NCI-H2196 (cell line): ENCODE measurements at regions not wholly inside any gene's neighbourhood (a gene's known extent, or its start where the extent isn't known, plus 50 kb on each side); places are given as distances from the start of the nearest gene placed in this dataset.
A peak's percentile ranks its signal among the peaks of the same experiment; 100 is the strongest.

Experiments
- DNase-seq: peaks from one replicate; lab custom pipeline; 2025; ENCODE audit not compliant: unreplicated experiment; lab: John Stamatoyannopoulos, UW

DNA sequence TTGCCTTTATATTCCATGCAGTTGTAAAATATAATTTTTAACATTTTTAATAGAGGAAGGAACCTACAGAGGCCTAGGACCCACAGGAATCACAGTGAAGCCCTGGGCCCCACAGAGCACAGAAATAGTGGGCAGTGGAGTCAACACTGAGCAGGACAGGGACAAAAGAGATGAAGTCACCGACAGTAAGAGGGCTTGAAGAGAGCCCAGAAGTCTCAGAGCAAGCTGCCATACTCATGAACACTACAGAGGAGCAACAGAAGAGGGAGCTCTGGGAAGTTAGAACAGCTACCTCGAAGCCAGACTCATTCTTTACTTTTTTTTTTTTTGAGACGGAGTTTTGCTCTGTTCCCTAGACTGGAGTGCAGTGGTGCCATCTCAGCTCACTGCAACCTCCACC lies 149.3 kb upstream of the TENM3 start:
- DNase-seq = no peak

DNA sequence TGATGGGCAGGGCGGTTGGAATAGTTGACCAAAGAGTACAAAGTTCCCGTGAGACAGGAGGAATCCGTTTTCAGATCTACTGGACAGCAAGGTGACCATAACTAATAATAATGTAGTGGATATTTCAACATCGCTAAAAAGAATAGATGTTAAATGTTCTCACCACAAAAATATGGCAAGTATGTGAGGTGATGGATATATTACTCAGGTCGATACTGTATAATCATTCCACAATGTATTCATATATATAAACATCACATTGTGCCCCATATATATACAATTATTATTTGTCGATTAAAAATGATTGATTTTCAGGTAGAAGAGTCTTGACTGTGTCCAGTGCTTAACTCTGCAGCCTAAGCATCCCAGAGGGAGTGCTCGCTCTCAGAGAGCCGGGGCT lies 141.6 kb upstream of the TENM3 start:
- no peak for DNase-seq

- no peak for DNase-seq
These were observed 140.6 kb upstream of the TENM3 start for GRCh38 chr4:182102576-182102975.

DNA sequence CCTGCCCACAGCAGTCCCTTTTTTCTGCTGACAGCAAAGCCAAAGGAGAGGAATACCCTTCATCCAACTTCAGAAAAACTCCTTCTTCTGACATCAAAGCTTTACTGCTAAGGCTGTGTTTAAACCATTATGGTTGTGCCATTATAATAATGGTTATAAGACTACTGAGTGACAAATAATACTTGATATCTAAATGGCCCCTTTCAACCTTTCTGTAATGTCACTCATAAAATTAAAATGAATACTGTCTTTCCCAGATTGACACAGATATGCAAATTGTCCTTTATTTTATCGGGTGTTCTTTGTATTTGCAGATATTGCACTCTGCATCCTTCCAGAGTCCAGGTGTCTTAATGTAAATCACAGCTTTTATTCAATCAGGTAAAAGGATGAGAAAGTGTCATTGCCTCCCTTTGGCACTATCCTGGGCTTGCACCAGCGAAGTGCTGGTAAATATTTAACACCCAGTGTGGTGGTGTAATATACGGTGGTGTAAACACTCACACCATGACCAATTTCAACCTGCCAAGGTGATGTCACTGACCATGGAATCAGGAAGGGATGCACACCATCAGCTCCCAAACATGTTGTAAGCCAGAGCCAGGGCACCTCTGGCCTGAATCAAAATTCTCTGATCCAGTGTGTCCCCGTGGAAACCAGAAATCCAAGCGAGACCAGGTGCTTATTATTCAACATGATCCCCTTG lies 139.4 kb upstream of the TENM3 start:
- DNase-seq = no peak

DNA sequence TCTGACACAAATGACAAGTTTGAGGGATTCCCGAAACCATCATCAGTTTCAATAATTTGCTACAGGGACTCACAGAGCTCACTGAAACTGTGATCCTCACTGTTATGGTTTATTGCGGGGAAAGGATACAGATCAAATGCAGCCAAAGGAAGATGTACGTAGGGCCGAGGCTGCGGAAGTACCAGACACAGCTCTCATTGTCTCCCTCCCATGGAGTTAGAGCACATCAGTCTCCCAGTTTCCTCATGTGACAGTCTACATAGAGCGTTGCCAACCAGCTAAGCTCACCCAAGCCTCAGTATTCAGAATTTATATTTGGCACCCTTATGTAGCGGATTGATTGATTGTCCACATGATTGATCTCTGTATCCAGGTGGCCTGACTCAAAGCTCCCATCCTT lies 137.8 kb upstream of the TENM3 start:
- no peak for DNase-seq

GRCh38 chr4:182107931-182108330 lies 135.3 kb upstream of the TENM3 start:
- no peak for DNase-seq

GRCh38 chr4:182111586-182111985 lies 131.6 kb upstream of the TENM3 start:
- no peak for DNase-seq

DNA sequence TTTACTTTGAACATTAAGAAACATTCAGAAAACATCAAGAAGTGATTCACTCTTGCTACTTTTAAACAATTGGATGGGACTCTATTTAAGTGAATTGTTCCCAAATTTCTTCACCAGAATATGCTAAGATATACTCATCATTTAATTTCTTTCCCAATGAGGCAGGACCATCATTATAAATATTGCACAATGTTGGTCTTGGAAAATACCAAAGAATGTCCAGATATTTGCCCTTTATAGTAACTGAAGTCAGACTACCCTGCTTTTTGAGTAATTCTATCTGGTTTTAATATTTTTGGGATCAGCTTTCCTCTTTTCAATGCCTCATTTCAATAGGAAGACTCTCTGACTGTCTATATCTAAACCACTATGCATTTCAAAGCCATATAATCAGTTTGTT lies 129.4 kb upstream of the TENM3 start:
- DNase-seq = no peak

DNA sequence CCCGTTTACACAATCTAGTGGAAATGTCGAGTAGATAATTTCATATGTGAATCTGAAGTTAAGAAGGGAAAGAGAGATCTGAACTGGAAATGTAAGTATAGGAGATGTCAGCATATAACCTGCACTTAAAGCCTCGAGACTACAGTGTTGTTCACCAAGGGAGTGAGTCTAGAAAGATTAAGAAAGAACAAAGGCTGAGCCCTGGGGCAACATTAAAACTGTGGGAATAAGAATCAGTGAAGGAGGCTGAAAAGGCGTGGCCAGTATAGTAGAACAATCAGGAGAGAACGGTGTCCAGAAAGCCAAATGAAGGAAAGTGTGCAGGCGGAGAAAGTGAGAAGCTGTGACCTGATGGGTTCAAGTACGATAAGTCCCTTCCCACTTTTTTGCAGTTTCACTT lies 118.8 kb upstream of the TENM3 start:
- DNase-seq = no peak

DNA sequence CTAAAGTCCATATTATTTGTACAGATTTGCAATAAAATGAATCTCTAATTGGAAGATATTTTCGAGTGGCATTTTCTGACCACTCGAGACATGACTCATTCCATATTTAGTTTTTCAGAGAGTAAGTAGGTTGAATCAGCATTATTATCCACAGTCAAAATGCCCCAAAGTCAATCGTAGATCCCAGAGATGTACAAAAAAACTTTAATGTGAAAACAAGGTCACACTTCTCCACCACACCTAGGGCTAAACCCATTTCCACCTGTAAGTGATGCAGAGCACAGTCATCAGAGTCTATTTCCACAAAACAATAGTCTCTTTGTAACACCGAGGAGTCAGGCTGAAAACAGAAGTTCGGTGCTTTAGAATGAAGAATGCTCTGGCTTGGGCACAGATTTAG lies 117.1 kb upstream of the TENM3 start:
- DNase-seq = no peak

GRCh38 chr4:182126603-182127002 lies 116.6 kb upstream of the TENM3 start:
- DNase-seq = no peak

DNA sequence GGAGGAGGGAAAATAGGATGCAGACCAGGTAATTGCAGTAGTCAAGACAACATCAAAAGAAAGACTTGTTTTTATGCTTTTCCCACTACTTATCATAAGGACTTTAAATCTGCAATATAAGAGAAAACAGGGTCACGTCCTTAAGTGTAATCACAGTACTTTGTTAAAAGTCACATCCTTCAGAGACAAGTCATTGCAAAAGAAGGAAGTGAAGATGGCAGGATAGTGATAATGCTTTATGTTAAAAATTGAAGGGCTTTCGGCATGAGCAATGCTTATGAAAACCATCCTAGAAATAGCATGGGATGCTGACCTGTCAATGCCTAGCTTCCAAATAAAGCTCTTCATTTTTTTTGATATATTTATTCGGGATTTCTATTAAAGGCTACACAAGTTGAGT lies 110.2 kb upstream of the TENM3 start:
- DNase-seq = no peak

GRCh38 chr4:182134261-182134660 lies 108.9 kb upstream of the TENM3 start:
- no peak for DNase-seq

- DNase-seq = no peak
These were observed 107.0 kb upstream of the TENM3 start for GRCh38 chr4:182136201-182136600.

DNA sequence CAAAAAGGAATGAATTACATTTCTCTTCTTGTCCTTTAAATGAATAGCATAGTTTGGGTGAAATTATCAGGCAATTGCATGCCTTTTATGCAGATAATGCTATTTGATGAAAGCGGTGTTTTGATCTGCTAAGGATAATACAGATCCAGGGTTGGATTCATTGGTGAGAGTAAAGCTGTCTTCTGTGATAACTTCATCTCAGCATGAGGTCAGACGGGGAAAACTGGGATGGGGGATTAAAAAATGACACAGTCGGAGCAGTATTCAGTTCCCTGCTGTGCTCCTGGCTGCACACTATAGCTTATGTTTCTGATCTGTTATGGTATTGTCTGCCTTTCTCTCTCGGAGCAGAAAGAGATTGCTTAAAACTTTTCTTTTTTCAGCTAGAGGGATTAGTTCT lies 105.9 kb upstream of the TENM3 start:
- no peak for DNase-seq

GRCh38 chr4:182139491-182139890 lies 103.7 kb upstream of the TENM3 start:
- no peak for DNase-seq

DNA sequence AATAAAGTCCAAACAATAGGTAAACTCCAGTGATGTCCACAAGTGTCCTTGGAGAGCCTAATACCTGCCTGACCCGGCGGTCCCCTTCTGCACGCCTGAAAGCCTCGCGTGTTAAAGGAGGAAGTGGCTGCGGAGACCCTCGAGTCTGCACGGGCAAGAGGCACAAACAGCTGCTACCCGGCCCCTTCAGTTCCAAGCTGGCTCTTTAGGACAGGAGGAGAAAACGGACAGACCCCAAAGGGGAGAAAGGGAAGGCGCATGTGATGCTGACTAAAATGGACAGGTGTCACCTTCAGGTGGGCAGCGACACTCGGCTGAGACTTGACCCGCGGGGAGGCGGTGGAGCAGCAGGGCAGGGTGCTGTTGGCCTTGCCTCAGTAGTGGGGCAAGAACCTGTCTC lies 102.7 kb upstream of the TENM3 start:
- no peak for DNase-seq

DNA sequence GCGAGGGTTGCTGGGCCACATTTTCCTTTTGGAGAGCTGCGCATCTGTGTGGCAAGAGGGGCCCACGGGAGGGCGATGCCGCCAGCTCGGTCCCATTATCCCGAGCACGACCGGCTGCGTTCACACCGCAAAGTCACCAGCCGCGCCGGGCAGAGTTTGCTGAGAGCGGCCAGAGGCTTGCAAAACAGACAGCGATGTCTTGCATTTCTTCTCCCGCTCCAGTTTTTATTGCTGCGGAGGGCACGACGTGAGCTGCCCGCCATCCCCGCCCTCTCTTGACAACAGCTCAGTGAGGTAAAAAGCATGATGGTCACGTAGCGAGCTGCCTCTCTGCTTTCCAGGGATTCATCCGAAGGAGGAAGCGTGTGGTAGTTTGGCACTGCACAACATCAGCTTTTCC lies 102.1 kb upstream of the TENM3 start:
- DNase-seq = no peak

DNA sequence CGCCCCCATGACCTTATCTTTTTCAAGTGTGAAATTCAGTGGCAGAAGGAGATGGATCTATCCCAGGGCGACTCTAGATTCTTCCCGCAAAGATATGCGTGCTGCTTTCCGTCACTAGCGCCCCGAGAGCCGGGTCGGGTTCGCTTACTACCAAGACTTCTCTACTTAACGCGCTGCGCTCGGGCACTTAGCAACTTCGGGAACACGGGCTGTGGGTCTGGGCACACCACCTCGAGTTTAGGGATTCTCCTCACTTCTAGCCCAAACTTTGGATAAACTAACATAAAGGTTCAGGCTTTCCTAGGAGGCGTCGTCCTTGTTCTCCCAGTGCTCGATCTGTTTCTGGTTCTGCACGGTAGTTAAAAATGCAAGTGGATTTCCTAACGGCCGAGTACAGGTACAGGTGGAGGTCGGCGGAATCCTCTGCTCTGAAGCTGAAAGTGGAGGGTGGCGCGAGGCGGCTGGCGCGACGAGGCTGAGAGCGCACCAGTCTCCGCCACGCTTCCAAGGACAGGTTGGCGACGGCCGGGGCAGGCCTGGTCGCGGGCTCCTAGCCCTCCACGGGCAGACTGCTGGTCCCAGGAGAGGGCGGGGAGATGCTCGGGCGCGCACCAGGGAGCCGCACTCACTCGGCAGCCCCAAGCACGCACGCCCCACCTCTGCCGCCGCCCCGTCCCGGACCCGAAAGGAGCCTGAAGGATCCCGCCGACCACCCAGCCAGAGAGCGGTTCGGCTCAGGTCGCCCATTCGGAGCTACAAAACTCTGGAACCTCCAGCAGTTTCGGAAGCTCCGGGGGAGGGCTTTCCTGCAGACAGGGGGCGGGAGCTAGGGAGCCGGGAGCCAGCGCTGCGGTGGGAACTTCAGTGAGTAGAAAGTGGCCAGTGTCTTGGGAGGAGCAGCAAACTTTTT lies 100.8 kb upstream of the TENM3 start:
- DNase-seq = no peak

DNA sequence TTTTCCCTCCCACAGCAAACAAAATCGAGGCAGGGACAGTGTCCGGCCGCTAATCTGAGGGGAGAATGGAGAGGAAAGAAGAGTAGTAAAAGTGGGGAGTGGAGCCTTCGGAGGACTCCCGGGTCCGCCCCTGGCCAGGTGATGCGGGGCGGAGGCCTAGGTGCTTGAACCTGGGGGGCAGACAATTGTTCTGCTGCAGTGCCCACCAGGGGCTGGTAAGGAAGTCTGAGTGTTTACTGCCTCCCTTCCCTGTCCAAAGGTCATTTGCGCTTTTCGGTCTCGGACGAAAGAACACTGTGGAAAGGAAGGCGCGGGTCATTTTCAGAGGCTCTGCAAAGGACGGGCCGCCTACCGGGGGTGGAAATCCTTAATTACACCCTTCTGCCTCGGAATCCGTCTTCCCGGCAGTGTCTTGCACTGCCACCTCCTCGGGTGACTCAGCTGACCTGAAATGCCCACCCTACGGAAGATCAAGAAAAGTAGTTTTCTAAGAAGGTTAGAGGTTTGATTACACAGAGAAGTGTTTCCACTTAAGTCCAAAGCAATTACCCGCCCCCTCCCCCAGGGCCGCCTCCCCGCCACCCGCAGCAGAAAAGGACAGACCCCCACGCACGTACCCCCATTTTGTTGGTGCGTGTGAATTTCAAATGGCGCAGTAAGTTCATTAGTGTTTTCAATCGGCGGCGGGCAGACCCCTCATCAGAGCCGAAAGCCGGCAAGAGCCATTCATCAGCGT lies 99.9 kb upstream of the TENM3 start:
- no peak for DNase-seq

- peak; percentile 62 for DNase-seq
These were observed 99.2 kb upstream of the TENM3 start for GRCh38 chr4:182143822-182144625.
